MM.1S (cell line): ENCODE measurements at regions not wholly inside any gene's neighbourhood (a gene's known extent, or its start where the extent isn't known, plus 50 kb on each side); places are given as distances from the start of the nearest gene placed in this dataset.

Experiments used
- DNase-seq: peaks from one replicate; pipeline ENCODE4 v3.0.0-alpha.2; 2015
- H2AFZ ChIP-seq: fragments of 300-600 bp; sonication (generic); 2 replicates; pipeline ENCODE4 v1.6.0; 2016; ENCODE audit warnings: antibody characterized with exemption, low read length
- H3F3A ChIP-seq: fragments of 300-600 bp; sonication (generic); 2 replicates; pipeline ENCODE4 v1.6.1; 2016; ENCODE audit warnings: mild to moderate bottlenecking, antibody characterized with exemption, low read length, moderate library complexity, mixed read lengths; ENCODE audit not compliant: insufficient read depth
- H3K27ac ChIP-seq: fragments of 300-600 bp; sonication (generic); 2 replicates; pipeline ENCODE4 v1.5.1; 2016; ENCODE audit warnings: mild to moderate bottlenecking, low read length
- H3K27me3 ChIP-seq: fragments of 300-600 bp; sonication (generic); replicated peaks from 2 replicates; pipeline ENCODE4 v1.6.0; 2016; ENCODE audit warnings: low read length; ENCODE audit not compliant: insufficient read depth
- H3K36me3 ChIP-seq: fragments of 300-600 bp; sonication (generic); replicated peaks from 2 replicates; pipeline ENCODE4 v1.6.1; 2016; ENCODE audit warnings: mild to moderate bottlenecking, low read length, mixed read lengths; ENCODE audit not compliant: insufficient read depth
- H3K4me1 ChIP-seq: fragments of 300-600 bp; sonication (generic); 2 replicates; pipeline ENCODE4 v1.6.1; 2016; ENCODE audit warnings: low read length, mixed read lengths
- H3K4me2 ChIP-seq: fragments of 300-600 bp; sonication (generic); 2 replicates; pipeline ENCODE4 v1.6.0; 2016; ENCODE audit warnings: low read depth, low read length
- H3K4me3 ChIP-seq: fragments of 300-600 bp; sonication (generic); 2 replicates; pipeline ENCODE4 v1.5.1; 2016; ENCODE audit warnings: low read length, mixed read lengths
- H3K79me2 ChIP-seq: fragments of 300-600 bp; sonication (generic); 2 replicates; pipeline ENCODE4 v1.6.1; 2016; ENCODE audit warnings: mixed run types, low read length, mixed read lengths
- H3K9ac ChIP-seq: fragments of 300-600 bp; sonication (generic); 2 replicates; pipeline ENCODE4 v1.6.1; 2016; ENCODE audit warnings: low read length, mixed read lengths
- H3K9me2 ChIP-seq: fragments of 300-600 bp; sonication (generic); replicated peaks from 2 replicates; pipeline ENCODE4 v1.6.1; 2016; ENCODE audit warnings: mild to moderate bottlenecking, low read length, mixed read lengths; ENCODE audit not compliant: insufficient read depth
- H3K9me3 ChIP-seq: fragments of 300-600 bp; sonication (generic); replicated peaks from 2 replicates; pipeline ENCODE4 v1.6.1; 2016; ENCODE audit warnings: mild to moderate bottlenecking, low read length, mixed read lengths; ENCODE audit not compliant: insufficient read depth
- H4K20me1 ChIP-seq: fragments of 300-600 bp; sonication (generic); 2 replicates; pipeline ENCODE4 v1.6.1; 2016; ENCODE audit warnings: mild to moderate bottlenecking, low read length, moderate library complexity, mixed read lengths; ENCODE audit not compliant: insufficient read depth
- EZH2 ChIP-seq: fragments of 300-600 bp; sonication (generic); optimal IDR thresholded peaks from 2 replicates; pipeline ENCODE3; 2017; ENCODE audit warnings: low read depth, mild to moderate bottlenecking, antibody characterized with exemption, low read length, mixed read lengths
- EZH2phosphoT487 ChIP-seq: fragments of 300-600 bp; sonication (generic); IDR thresholded peaks from 2 replicates; pipeline ENCODE4 v1.6.1; 2018; ENCODE audit warnings: antibody characterized with exemption, low read length
- TF ChIP-seq, protein P1 (sequence below): fragments of 300-600 bp; sonication (generic); IDR thresholded peaks from 2 replicates; pipeline ENCODE4 v1.5.1; 2016; ENCODE audit warnings: antibody characterized with exemption, low read length, mixed read lengths

DNA sequence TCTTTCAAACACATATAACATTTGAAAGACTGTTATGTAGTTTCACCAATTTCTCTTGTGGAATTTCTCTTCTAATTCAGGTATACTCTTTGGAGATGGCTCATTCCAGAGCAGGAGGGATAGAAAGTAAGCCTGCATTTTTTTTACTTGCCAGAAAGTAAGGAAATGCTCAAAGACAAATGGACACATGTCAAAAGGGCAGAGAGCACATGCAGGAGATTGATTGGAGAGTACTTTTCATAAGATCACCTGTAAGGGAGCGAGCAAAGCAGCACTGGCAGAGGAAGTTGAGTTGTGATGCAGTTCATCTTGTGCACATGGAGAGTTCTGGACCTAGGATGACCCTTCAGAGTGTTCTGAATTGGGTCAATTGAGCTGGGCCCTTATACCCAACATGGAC is 51.4 kb upstream of the FBXO33 start:
- no peaks in the 10 kb centered on the region for H3K9me3 ChIP-seq
- no peaks in the 10 kb centered on the region for H3K79me2 ChIP-seq
- H3K27ac ChIP-seq, result no peak overlapping the region
- H3K27me3 ChIP-seq, result no peaks in the 10 kb centered on the region
- H3K9me2 ChIP-seq, result no peaks in the 10 kb centered on the region
- H4K20me1 ChIP-seq, result no peaks in the 10 kb centered on the region
- no peak overlapping the region for H3K9ac ChIP-seq
- H3K4me2 ChIP-seq, result no peak overlapping the region
- DNase-seq, result no peak
- TF ChIP-seq, protein P1, sequence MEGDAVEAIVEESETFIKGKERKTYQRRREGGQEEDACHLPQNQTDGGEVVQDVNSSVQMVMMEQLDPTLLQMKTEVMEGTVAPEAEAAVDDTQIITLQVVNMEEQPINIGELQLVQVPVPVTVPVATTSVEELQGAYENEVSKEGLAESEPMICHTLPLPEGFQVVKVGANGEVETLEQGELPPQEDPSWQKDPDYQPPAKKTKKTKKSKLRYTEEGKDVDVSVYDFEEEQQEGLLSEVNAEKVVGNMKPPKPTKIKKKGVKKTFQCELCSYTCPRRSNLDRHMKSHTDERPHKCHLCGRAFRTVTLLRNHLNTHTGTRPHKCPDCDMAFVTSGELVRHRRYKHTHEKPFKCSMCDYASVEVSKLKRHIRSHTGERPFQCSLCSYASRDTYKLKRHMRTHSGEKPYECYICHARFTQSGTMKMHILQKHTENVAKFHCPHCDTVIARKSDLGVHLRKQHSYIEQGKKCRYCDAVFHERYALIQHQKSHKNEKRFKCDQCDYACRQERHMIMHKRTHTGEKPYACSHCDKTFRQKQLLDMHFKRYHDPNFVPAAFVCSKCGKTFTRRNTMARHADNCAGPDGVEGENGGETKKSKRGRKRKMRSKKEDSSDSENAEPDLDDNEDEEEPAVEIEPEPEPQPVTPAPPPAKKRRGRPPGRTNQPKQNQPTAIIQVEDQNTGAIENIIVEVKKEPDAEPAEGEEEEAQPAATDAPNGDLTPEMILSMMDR, result no peak
- TF ChIP-seq EZH2 (no peak), EZH2phosphoT487 (no peak)
- no peaks in the 10 kb centered on the region for H3K4me1 ChIP-seq
- H3F3A ChIP-seq, result no peaks in the 10 kb centered on the region
- no peak overlapping the region for H2AFZ ChIP-seq
- no peaks in the 10 kb centered on the region for H3K36me3 ChIP-seq
- H3K4me3 ChIP-seq, result no peak overlapping the region
